ENCODE measurements at regions not wholly inside any gene's neighbourhood (a gene's known extent, or its start where the extent isn't known, plus 50 kb on each side); places are given as distances from the start of the nearest gene placed in this dataset.
A peak's percentile ranks its signal among the peaks of the same experiment; 100 is the strongest.
"Not testable (repeated sequence)": the region's sequence is repeated elsewhere in the genome, so short reads cannot be mapped to it uniquely, and the experiment has no call there.

GRCh38 chr3:61381745-61382392, 130.6 kb upstream of the FHIT start:
- peak in 1 of 3 donors; percentile 24 for DNase-seq

- no peak for DNase-seq
These were observed 136.6 kb upstream of the FHIT start for GRCh38 chr3:61387817-61388216.

- DNase-seq: not testable (repeated sequence)
These were observed 142.3 kb upstream of the FHIT start for GRCh38 chr3:61393480-61393947.

- no peak for DNase-seq
These were observed 150.1 kb upstream of the FHIT start for GRCh38 chr3:61401359-61401758.

DNA sequence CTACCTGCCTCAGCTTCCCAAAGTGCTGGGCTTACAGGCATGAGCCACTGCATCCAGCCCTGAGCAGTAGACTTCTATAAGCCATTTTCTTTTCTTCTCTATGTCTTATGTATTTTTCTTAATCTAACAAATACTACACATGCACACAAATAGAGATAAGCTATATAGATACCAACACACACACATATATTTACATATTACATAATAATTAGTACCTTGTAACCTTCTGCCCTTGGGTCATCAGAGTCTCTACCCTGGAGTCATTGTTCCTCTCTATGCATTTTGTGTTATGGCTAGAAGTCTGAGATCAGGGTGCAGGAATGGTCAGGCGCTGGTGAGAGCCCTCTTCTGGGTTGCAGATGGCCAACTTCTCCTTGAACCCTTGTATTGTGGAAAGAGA, 154.0 kb upstream of the PTPRG start:
- no peak for DNase-seq

DNA sequence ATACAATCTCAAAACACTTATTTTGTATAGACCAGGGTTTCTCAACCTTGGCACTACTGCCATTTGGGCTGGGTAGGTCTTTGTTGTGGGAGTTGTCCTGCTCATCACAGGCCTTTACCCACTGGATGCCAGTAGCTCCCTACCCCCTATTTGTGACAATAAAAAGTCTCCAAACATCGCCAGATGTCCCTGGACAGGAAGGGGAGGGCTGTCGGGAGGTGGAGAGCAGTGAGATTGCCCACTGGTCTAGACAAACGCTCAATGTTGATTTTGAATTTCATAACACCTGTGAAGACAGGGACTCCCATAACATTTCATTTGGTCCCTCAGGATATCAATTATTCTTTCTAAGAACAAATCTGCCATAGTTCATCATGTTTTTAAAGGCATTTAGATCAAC, 151.7 kb upstream of the PTPRG start:
- DNase-seq: no peak

DNA sequence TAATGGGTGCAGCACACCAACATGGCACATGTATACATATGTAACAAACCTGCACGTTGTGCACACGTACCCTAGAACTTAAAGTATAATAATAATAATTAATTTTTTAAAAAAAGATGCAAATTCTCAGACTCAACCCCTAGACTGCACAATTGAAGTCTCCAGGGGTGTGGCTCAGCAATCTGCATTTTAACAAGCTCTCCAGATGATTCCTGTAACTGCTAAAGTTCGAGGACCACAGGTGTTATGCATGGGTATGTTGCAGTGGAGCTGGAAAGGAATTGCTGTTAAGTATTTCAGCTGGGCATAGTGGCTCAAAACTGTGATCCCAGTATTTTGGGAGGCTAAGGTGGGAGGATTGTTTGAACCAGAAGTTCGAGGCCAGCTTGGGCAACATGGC, 151.0 kb upstream of the PTPRG start:
- not testable (repeated sequence) for DNase-seq

GRCh38 chr3:61411009-61411662, 150.2 kb upstream of the PTPRG start:
- no peak for DNase-seq

DNA sequence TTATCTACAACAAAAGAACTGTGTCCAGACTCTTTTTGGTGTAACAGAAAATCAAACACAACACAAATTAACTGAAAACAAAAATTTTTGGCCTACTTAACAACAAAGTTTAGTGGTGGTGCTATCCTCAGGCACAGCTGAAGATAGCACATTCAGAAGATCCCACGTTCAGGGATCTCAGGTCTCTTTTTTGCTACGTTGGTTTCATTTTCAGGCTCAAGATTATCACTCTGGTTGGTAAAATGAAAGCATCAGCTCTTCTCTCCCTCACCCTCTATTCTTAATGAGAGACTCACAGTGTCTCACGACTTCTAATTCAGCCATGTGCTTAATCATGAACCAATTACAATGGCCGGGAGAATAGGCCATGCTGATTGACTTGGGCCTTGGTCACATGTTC, 146.9 kb upstream of the PTPRG start:
- no peak for DNase-seq

- DNase-seq: no peak
These were observed 146.2 kb upstream of the PTPRG start for GRCh38 chr3:61415201-61415600.

DNA sequence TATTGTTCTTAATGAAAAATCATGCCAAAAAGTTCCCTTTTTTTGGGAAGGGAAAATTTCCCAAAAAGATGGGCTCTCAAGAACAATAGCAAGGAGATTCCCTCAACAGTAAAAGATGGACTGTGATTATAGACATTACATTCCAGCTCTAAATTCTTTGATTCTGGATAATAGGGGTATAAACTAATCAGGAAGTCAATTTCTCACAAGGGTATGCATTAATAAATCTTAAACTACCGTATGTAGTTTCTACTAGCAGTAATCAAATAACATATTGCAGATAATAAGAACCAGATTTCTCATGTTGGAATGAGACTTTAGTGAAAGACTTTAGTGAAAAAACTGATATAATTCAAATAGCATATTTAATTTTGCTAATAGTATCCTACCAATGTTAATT, 144.8 kb upstream of the PTPRG start:
- DNase-seq: peak in 1 of 3 donors; percentile 29

- peak in 1 of 3 donors; percentile 31 for DNase-seq
These were observed 144.0 kb upstream of the PTPRG start for GRCh38 chr3:61417352-61417751.

- no peak for DNase-seq
These were observed 141.1 kb upstream of the PTPRG start for GRCh38 chr3:61420136-61420759.

DNA sequence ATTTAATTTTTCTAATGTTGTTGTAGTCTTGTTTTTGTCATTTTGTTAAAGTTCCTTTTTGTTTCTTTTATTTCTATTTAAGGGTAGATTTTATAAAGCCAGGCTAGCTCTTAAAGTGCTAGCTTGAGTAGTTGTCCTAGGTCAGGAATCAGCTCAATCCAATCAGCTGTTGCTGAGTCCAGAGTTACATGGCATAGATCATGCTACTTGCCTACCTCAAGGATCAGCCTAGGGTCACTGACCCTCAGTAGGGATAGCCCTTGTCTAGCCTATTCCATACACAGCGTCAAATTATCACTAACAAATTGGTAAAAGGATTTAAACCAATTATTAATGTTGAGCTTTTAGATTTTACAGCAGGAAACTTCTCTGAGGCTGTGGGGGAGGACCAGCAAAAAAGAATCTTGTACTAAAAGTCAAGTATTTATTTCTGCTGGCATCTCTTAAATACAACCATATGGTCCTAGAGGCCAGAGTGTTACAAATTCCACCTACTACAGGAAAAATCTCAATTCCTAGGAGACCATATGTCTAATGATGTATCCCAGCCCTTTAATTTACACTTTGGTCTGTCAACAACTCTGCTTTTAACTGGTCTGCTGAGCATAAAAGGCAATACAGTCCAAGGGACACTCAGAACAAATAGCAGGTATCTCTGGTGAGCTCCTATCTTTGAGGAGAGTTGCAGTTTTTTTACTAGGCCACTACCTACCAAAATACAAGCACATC, 138.3 kb upstream of the PTPRG start:
- no peak for DNase-seq

- no peak for DNase-seq
These were observed 136.0 kb upstream of the PTPRG start for GRCh38 chr3:61425356-61425755.

- no peak for DNase-seq
These were observed 132.3 kb upstream of the PTPRG start for GRCh38 chr3:61429106-61429505.

- not testable (repeated sequence) for DNase-seq
These were observed 126.5 kb upstream of the PTPRG start for GRCh38 chr3:61434901-61435300.

DNA sequence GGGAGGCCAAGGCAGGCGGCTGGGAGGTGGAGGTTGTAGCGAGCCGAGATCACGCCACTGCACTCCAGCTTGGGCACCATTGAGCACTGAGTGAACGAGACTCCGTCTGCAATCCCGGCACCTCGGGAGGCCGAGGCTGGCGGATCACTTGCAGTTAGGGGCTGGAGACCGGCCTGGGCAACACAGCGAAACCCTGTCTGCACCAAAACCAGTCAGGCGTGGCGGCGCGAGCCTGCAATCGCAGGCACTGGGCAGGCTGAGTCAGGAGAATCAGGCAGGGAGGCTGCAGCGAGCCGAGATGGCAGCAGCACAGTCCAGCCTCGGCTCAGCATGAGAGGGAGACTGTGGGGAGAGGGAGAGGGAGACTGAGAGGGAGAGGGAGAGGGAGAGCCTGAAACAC, 126.0 kb upstream of the PTPRG start:
- not testable (repeated sequence) for DNase-seq

DNA sequence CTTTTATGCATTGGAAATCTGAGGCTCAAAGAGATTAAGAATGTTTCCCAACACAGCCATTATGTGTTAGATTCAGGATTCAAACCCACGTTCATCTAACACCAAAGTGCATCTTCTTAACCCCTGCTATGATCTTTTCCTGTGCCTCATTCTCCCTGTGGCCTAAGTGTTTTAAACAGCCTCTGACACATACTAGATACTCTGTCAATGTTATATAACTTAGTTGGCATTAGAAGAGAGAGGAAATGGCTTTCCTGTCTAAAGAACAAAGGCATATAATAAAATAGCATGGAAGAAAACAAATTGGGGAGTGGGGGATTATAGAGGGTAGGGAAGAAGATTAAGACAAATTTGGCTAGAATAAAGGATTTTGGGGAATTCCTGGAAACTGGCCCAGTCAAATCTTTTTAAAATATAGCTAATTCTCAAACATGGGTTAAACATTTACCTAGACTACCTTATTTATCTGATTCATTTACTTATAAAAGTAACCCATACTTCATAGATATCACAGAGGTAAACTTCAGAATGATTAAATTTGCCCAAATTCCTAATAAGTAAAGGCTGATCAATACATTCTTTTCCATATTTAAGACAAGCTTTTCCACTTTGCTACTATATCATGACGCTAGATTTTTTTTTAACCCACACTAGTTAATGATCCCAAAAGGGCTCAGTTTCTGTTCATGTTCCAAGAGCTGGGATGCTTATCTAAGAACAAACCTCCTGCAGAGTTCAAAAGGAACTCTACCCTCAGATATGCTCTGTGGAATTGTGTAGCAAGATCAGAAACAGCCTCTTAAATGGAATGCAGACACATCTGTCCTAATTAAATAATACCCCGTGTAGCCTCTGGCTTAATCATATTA, 122.9 kb upstream of the PTPRG start:
- no peak for DNase-seq

- peak; percentile 36 to 44 (median 40) for DNase-seq
These were observed 122.3 kb upstream of the PTPRG start for GRCh38 chr3:61439122-61439458.

DNA sequence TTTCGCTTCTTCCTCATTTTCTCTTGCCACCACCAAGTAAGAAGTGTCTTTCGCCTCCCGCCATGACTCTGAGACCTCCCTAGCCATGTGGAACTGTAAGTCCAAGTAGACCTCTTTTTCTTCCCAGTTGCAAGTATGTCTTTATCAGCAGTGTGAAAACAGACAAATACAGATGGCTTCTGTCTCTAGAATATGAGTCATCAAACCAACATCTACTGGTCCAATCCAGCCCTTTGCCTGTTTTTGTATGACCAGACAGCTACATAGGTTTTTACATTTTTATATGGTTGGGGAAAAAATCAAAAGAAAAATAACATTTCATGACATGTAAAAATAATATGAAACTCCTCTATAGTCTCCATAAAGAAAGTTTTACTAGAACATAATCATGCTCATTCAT, 118.7 kb upstream of the PTPRG start:
- DNase-seq: no peak

GRCh38 chr3:61443886-61444285, 117.5 kb upstream of the PTPRG start:
- no peak for DNase-seq
